Liver (tissue), 7 donors: ENCODE measurements at regions not wholly inside any gene's neighbourhood (a gene's known extent, or its start where the extent isn't known, plus 50 kb on each side); places are given as distances from the start of the nearest gene placed in this dataset.

ENCODE experiments used
- DNase-seq: peaks from one replicate; pipeline ENCODE4 v3.0.0-alpha.2; 2017; ENCODE audit warnings: low spot score
- H3K27ac ChIP-seq, 2 donors: one replicate each; pipeline ENCODE4 v1.7.0; 2013; ENCODE audit warnings: inconsistent platforms in 2 of 2, low read length in 2 of 2, control low read depth in 1 of 2, low read depth in 1 of 2, mild to moderate bottlenecking in 1 of 2
- H3K27me3 ChIP-seq, 4 donors: one replicate each; pipeline versions ENCODE4 v1.6.1 to v1.7.0; 2013; ENCODE audit warnings: low read length in 3 of 4, inconsistent platforms in 1 of 4, mild to moderate bottlenecking in 1 of 4, moderate library complexity in 1 of 4; ENCODE audit not compliant: control insufficient read depth in 4 of 4, insufficient read depth in 4 of 4
- H3K36me3 ChIP-seq, 4 donors: one replicate each; pipeline versions ENCODE4 v1.6.1 to v1.7.0; 2013; ENCODE audit warnings: low read length in 3 of 4, mild to moderate bottlenecking in 3 of 4, low read depth in 1 of 4, moderate library complexity in 1 of 4; ENCODE audit not compliant: control insufficient read depth in 4 of 4, insufficient read depth in 3 of 4
- H3K4me1 ChIP-seq, 4 donors: one replicate each; pipeline versions ENCODE4 v1.6.1 to v1.7.0; 2013; ENCODE audit warnings: low read length in 3 of 4, mild to moderate bottlenecking in 3 of 4, moderate library complexity in 1 of 4; ENCODE audit not compliant: control insufficient read depth in 4 of 4, insufficient read depth in 4 of 4
- H3K4me3 ChIP-seq, 3 donors: one replicate each; pipeline versions ENCODE4 v1.6.1 to v1.7.0; 2013; ENCODE audit warnings: low read length in 3 of 3, control low read depth in 1 of 3, low read depth in 1 of 3, mild to moderate bottlenecking in 1 of 3
- H3K9ac ChIP-seq, 2 donors: one replicate each; pipeline ENCODE4 v1.7.0; 2013; ENCODE audit warnings: low read length in 2 of 2, mild to moderate bottlenecking in 2 of 2, moderate library complexity in 2 of 2, control low read depth in 1 of 2, low read depth in 1 of 2
- H3K9me3 ChIP-seq, 4 donors: one replicate each; pipeline versions ENCODE4 v1.6.1 to v1.7.0; 2013; ENCODE audit warnings: low read length in 3 of 4; ENCODE audit not compliant: control insufficient read depth in 4 of 4
- FOXA1 ChIP-seq: IDR thresholded peaks from 2 replicates; pipeline ENCODE4 v1.6.1; 2016; ENCODE audit warnings: antibody characterized with exemption
- FOXA2 ChIP-seq: IDR thresholded peaks from 2 replicates; pipeline ENCODE4 v1.6.1; 2016; ENCODE audit warnings: antibody characterized with exemption
- HNF4A ChIP-seq, 2 donors: conservative IDR thresholded peaks; 2 replicates each; pipeline ENCODE4 v1.6.1; 2016; ENCODE audit warnings: antibody characterized with exemption in 2 of 2, mild to moderate bottlenecking in 2 of 2
- HNF4G ChIP-seq: IDR thresholded peaks from 2 replicates; pipeline ENCODE4 v1.6.1; 2016; ENCODE audit warnings: antibody characterized with exemption
- JUND ChIP-seq, 2 donors: IDR thresholded peaks; 2 replicates each; pipeline ENCODE4 v1.6.1; 2016; ENCODE audit warnings: antibody characterized with exemption in 2 of 2
- SP1 ChIP-seq: IDR thresholded peaks from 2 replicates; pipeline ENCODE4 v1.6.1; 2018; ENCODE audit warnings: antibody characterized with exemption, mild to moderate bottlenecking
- YY1 ChIP-seq: IDR thresholded peaks from 2 replicates; pipeline ENCODE4 v1.6.1; 2016; ENCODE audit warnings: antibody characterized with exemption, mild to moderate bottlenecking
- WGBS: extraction: QIAGEN DNeasy Blood & Tissue Kit; methylation state at CpG from one replicate; pipeline ENCODE4 v1.1.7; 2013; 5-methylcytosine and 5-hydroxymethylcytosine counted together
- TF ChIP-seq, protein P1 (sequence below): IDR thresholded peaks from 2 replicates; pipeline ENCODE4 v1.6.1; 2016; ENCODE audit warnings: antibody characterized with exemption, mild to moderate bottlenecking
- TF ChIP-seq, protein P2 (sequence below): IDR thresholded peaks from 2 replicates; pipeline ENCODE4 v1.6.1; 2016; ENCODE audit warnings: antibody characterized with exemption
- TF ChIP-seq, protein P3 (sequence below): IDR thresholded peaks from 2 replicates; pipeline ENCODE4 v1.6.1; 2016; ENCODE audit warnings: antibody characterized with exemption
- donor health status: healthy.
- donor health status: healthy.
- donor health status: healthy.
- donor health status: healthy.

DNA sequence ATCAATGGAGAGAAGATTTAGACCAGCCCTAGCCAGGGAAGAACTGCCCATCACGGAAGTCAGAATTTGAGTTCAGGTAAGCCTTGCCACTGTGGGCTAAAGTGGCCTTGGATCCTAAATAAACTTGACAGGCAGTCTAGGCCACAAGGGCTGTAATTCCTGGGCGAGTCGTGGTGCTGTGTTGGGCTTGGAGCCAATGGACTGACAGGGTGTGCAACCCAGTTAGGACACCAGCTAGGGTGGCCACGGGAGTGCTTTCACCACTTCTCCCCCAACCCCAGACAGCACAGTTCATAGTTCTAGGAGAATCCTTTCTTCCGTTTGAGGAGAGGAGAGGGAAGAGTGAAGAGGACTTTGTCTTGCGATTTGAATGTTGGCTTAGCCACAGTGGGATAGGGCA, 422.4 kb downstream of the DOK5 start (continued):
- TF ChIP-seq, protein P1, sequence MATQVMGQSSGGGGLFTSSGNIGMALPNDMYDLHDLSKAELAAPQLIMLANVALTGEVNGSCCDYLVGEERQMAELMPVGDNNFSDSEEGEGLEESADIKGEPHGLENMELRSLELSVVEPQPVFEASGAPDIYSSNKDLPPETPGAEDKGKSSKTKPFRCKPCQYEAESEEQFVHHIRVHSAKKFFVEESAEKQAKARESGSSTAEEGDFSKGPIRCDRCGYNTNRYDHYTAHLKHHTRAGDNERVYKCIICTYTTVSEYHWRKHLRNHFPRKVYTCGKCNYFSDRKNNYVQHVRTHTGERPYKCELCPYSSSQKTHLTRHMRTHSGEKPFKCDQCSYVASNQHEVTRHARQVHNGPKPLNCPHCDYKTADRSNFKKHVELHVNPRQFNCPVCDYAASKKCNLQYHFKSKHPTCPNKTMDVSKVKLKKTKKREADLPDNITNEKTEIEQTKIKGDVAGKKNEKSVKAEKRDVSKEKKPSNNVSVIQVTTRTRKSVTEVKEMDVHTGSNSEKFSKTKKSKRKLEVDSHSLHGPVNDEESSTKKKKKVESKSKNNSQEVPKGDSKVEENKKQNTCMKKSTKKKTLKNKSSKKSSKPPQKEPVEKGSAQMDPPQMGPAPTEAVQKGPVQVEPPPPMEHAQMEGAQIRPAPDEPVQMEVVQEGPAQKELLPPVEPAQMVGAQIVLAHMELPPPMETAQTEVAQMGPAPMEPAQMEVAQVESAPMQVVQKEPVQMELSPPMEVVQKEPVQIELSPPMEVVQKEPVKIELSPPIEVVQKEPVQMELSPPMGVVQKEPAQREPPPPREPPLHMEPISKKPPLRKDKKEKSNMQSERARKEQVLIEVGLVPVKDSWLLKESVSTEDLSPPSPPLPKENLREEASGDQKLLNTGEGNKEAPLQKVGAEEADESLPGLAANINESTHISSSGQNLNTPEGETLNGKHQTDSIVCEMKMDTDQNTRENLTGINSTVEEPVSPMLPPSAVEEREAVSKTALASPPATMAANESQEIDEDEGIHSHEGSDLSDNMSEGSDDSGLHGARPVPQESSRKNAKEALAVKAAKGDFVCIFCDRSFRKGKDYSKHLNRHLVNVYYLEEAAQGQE, result no peak

DNA sequence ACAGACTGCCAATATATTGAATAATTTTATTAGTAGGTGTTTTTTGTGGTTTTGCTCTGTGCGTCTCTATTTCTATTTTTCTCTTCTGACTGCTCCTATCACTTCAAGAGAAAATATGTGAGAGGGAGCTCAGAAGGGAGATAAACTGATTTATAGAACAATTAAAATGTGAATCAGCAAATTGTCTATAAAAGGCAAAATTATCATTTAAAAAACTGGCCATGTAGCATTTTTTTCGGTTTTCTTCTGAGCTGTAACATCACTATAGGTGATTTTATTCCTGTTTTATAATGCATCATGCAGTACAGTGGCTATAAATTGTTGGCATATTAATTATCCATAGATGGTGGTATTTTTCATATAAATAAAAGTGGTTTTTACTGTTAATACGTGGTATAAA, 416.5 kb downstream of the DOK5 start:
- WGBS, result 60% methylated on average over 3 of the region's 3 CpGs
- TF ChIP-seq, protein P1, result no peak
- TF ChIP-seq FOXA1, result no peak
- H3K9ac ChIP-seq, result no peak overlapping the region

DNA sequence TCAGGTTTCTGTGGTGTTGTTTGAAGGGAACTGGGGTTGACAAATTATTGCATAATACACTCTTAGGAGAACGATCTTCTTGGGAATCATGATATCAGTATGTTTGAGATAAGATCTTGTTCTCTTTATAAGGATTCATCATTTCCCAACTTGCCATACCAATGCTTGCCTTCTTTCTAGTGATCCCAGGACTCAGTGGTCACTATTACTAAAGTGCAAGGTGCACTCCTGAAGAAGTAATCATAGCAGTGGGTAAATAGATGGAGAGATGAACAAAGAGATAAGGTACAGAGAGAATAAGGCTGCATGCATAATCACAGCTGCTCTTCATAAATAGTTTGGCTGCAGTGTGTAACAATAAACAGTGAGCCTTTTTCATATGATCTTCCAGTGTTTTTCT, 404.0 kb downstream of the DOK5 start:
- no peaks in the 10 kb centered on the region for H3K36me3 ChIP-seq
- H3K9ac ChIP-seq, result no peak overlapping the region
- DNase-seq, result no peak
- H3K27me3 ChIP-seq, result no peaks in the 10 kb centered on the region
- no peak overlapping the region for H3K4me3 ChIP-seq
- 75% methylated on average over 1 of the region's 1 CpG for WGBS
- no peaks in the 10 kb centered on the region for H3K4me1 ChIP-seq
- TF ChIP-seq SP1, result no peak
- no peak for TF ChIP-seq HNF4G
- TF ChIP-seq, protein P2, sequence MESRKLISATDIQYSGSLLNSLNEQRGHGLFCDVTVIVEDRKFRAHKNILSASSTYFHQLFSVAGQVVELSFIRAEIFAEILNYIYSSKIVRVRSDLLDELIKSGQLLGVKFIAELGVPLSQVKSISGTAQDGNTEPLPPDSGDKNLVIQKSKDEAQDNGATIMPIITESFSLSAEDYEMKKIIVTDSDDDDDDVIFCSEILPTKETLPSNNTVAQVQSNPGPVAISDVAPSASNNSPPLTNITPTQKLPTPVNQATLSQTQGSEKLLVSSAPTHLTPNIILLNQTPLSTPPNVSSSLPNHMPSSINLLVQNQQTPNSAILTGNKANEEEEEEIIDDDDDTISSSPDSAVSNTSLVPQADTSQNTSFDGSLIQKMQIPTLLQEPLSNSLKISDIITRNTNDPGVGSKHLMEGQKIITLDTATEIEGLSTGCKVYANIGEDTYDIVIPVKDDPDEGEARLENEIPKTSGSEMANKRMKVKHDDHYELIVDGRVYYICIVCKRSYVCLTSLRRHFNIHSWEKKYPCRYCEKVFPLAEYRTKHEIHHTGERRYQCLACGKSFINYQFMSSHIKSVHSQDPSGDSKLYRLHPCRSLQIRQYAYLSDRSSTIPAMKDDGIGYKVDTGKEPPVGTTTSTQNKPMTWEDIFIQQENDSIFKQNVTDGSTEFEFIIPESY, result no peak
- no peak for TF ChIP-seq FOXA1
- TF ChIP-seq, protein P3, sequence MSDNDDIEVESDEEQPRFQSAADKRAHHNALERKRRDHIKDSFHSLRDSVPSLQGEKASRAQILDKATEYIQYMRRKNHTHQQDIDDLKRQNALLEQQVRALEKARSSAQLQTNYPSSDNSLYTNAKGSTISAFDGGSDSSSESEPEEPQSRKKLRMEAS, result no peak
- TF ChIP-seq, protein P1, result no peak
- no peak for TF ChIP-seq JUND (IDR thresholded peaks at IDR 0.05)
- TF ChIP-seq FOXA2, result no peak
- TF ChIP-seq YY1, result no peak
- no peak for TF ChIP-seq HNF4A (conservative IDR thresholded peaks at IDR 0.05)
- H3K9me3 ChIP-seq, result no peaks in the 10 kb centered on the region
- H3K27ac ChIP-seq, result no peak overlapping the region

More for the DNA sequence above, 416.5 kb downstream of the DOK5 start:
- Histone ChIP-seq H3K4me1 (no peaks in the 10 kb centered on the region), H3K9me3 (no peaks in the 10 kb centered on the region), H3K27me3 (peaks cover 0 to 5% (median 0%) of the 10 kb centered on the region in 4 donors), H3K27ac (no peak overlapping the region), H3K36me3 (no peaks in the 10 kb centered on the region), H3K4me3 (no peak overlapping the region)
- no peak for DNase-seq
